SK-N-SH treated with all-trans-retinoic acid at 6 μM for 48 hours (cell line): ENCODE measurements at regions not wholly inside any gene's neighbourhood (a gene's known extent, or its start where the extent isn't known, plus 50 kb on each side); places are given as distances from the start of the nearest gene placed in this dataset.

Experiments used
- ARNTL ChIP-seq: fragments of 450-650 bp; formaldehyde crosslinking; IDR thresholded peaks from 2 replicates; pipeline ENCODE4 v1.5.0; 2020; ENCODE audit warnings: low read depth, mild to moderate bottlenecking, moderate library complexity, borderline replicate concordance
- OSR1 ChIP-seq: fragments of 250-450 bp; sonication (Bioruptor Pico); IDR thresholded peaks from 2 replicates; pipeline ENCODE4 v1.8.0; 2022; ENCODE audit warnings: moderate library complexity, mild to moderate bottlenecking, inconsistent platforms
- RARB ChIP-seq: fragments of 250-450 bp; sonication (Bioruptor Pico); IDR thresholded peaks from 2 replicates; pipeline ENCODE4 v1.8.0; 2021; ENCODE audit warnings: mild to moderate bottlenecking, moderate library complexity
- ZFP3 ChIP-seq: fragments of 250-450 bp; sonication (Bioruptor Pico); IDR thresholded peaks from 2 replicates; pipeline ENCODE4 v1.5.0; 2020; ENCODE audit warnings: mild to moderate bottlenecking, moderate library complexity
- ZFP30 ChIP-seq: fragments of 450-650 bp; formaldehyde crosslinking; IDR thresholded peaks from 2 replicates; pipeline ENCODE4 v1.5.0; 2022; ENCODE audit warnings: mild to moderate bottlenecking, moderate library complexity
- TF ChIP-seq, protein P1 (sequence below): fragments of 250-450 bp; sonication (Bioruptor Pico); IDR thresholded peaks from 2 replicates; pipeline ENCODE4 v1.8.0; 2020; ENCODE audit warnings: mild to moderate bottlenecking, moderate library complexity, borderline replicate concordance
- TF ChIP-seq, protein P2 (sequence below): fragments of 250-450 bp; sonication (Bioruptor Pico); IDR thresholded peaks from 2 replicates; pipeline ENCODE4 v1.5.1; 2020; ENCODE audit warnings: low read depth, mild to moderate bottlenecking, moderate library complexity

DNA sequence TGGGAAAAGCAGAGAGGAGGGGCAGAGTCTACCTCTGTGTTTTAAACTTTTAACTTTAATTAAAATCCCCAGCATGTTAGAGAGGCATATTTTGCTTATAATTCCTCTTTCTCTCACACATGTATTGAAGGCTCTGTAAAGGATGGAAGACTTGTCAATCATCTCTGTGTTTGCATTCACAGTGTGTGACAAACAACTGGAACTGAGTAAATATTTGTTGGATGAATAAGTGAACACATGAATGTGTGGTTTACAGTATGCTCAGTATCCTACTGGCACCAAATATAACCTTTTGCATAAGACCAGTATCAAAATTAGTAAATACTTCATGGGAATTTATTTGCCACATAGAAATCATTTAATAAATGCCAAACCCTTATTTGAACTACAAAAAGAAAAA, 829.0 kb downstream of the GRID1 start:
- TF ChIP-seq OSR1 (CRISPR knock-in tag): no peak
- TF ChIP-seq, protein P1, sequence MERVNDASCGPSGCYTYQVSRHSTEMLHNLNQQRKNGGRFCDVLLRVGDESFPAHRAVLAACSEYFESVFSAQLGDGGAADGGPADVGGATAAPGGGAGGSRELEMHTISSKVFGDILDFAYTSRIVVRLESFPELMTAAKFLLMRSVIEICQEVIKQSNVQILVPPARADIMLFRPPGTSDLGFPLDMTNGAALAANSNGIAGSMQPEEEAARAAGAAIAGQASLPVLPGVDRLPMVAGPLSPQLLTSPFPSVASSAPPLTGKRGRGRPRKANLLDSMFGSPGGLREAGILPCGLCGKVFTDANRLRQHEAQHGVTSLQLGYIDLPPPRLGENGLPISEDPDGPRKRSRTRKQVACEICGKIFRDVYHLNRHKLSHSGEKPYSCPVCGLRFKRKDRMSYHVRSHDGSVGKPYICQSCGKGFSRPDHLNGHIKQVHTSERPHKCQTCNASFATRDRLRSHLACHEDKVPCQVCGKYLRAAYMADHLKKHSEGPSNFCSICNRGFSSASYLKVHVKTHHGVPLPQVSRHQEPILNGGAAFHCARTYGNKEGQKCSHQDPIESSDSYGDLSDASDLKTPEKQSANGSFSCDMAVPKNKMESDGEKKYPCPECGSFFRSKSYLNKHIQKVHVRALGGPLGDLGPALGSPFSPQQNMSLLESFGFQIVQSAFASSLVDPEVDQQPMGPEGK (CRISPR knock-in tag): no peak
- no peak for TF ChIP-seq RARB (CRISPR knock-in tag)
- TF ChIP-seq ZFP3: no peak
- TF ChIP-seq, protein P2, sequence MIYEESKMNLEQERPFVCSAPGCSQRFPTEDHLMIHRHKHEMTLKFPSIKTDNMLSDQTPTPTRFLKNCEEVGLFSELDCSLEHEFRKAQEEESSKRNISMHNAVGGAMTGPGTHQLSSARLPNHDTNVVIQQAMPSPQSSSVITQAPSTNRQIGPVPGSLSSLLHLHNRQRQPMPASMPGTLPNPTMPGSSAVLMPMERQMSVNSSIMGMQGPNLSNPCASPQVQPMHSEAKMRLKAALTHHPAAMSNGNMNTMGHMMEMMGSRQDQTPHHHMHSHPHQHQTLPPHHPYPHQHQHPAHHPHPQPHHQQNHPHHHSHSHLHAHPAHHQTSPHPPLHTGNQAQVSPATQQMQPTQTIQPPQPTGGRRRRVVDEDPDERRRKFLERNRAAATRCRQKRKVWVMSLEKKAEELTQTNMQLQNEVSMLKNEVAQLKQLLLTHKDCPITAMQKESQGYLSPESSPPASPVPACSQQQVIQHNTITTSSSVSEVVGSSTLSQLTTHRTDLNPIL (CRISPR knock-in tag): no peak
- TF ChIP-seq ARNTL: no peak
- no peak for TF ChIP-seq ZFP30 (CRISPR knock-in tag)
